ENCODE measurements at regions not wholly inside any gene's neighbourhood (a gene's known extent, or its start where the extent isn't known, plus 50 kb on each side); places are given as distances from the start of the nearest gene placed in this dataset.
"Not testable (repeated sequence)": the region's sequence is repeated elsewhere in the genome, so short reads cannot be mapped to it uniquely, and the experiment has no call there.

DNA sequence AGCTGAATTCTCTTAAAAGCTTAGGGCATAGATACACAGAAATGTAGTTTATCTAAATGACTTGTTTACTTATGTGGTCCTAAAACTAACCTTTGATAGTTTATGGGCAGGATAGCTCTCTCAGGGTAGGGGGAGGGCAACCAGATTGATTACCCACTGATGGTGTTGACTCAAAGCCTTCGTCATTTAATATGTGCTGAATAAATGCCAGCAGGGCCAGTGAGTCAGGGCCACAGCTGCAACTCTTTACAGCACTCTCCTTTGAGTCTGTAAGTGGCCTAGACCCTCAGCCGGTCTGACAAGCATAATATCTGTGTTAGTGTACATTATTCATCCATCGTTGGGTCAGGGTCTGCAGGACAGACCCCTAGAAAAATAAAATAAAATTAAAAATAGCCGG, 128.5 kb downstream of the ZNF675 start:
- ChIA-PET CTCF (no interaction called here), POLR2A (no interaction called here)
- Mint-ChIP-seq H3K27ac (no peak overlapping the region), H3K4me3 (no peak overlapping the region), H3K36me3 (ENCODE audit: low read depth) (no peaks in the 10 kb centered on the region), H3K9me3 (peaks cover 11% of the 10 kb centered on the region), H3K27me3 (no peaks in the 10 kb centered on the region), H3K4me1 (ENCODE audit: low read depth) (no peaks in the 10 kb centered on the region)
- TF ChIP-seq CTCF (IDR thresholded peaks at IDR 0.05): no peak
- H3K36me3 ChIP-seq (ENCODE audit: insufficient read depth, low read length): no peaks in the 10 kb centered on the region
- H3K27me3 ChIP-seq (ENCODE audit: control insufficient read depth in 1 of 2, insufficient read depth in 2 of 2, low read length in 2 of 2): no peaks in the 10 kb centered on the region
- H3K4me1 ChIP-seq (ENCODE audit: insufficient read depth, low read length): no peaks in the 10 kb centered on the region
- ATAC-seq (ENCODE audit: poor library complexity): no peak
- H3K9me3 ChIP-seq (ENCODE audit: control insufficient read depth in 1 of 2, insufficient read depth in 1 of 2, low read length in 2 of 2): peaks cover 4 to 7% of the 10 kb centered on the region in 2 experiments
- H3K27ac ChIP-seq (ENCODE audit: low read depth in 1 of 2, low read length in 2 of 2): no peak overlapping the region
- no peak overlapping the region for H3K4me3 ChIP-seq (ENCODE audit: low read length)
- intact Hi-C loops (cut with DNase I, micrococcal nuclease): no loop called here
- no peak for DNase-seq

DNA sequence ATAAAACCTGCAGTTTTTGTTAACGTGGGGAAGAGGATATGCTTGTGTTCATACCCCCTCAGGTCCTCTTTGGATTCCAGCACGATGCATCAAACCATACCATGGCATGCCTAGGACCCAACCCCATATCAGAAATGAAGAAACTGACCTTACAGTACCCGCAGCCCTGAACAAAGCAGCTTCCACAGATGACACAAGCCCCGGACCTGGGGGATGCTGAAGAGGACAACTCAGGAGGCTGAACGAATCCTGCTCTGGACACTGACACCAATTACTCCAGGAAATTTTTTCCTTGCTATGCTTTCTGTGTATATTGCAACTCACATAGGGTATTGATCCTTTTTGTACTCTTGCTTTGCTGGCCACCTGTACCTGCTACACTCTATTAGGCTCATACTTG, 129.6 kb downstream of the ZNF675 start:
- peaks cover 7% of the 10 kb centered on the region for H3K9me3 Mint-ChIP-seq
- peaks cover 4 to 7% of the 10 kb centered on the region in 2 experiments for H3K9me3 ChIP-seq (ENCODE audit: control insufficient read depth in 1 of 2, insufficient read depth in 1 of 2, low read length in 2 of 2)

GRCh38 chr19:23554548-23554947, 132.5 kb downstream of the ZNF675 start:
- TF ChIP-seq CTCF (IDR thresholded peaks at IDR 0.05): no peak
- Histone ChIP-seq H3K27me3 (ENCODE audit: control insufficient read depth in 1 of 2, insufficient read depth in 2 of 2, low read length in 2 of 2) (no peaks in the 10 kb centered on the region), H3K27ac (ENCODE audit: low read depth in 1 of 2, low read length in 2 of 2) (no peak overlapping the region), H3K36me3 (ENCODE audit: insufficient read depth, low read length) (no peaks in the 10 kb centered on the region), H3K4me1 (ENCODE audit: insufficient read depth, low read length) (no peaks in the 10 kb centered on the region), H3K4me3 (ENCODE audit: low read length) (no peak overlapping the region), H3K9me3 (ENCODE audit: control insufficient read depth in 1 of 2, insufficient read depth in 1 of 2, low read length in 2 of 2) (peaks cover 4 to 11% of the 10 kb centered on the region in 2 experiments)
- H3K36me3 Mint-ChIP-seq (ENCODE audit: low read depth): no peaks in the 10 kb centered on the region
- no peak overlapping the region for H3K4me3 Mint-ChIP-seq
- H3K27me3 Mint-ChIP-seq: no peaks in the 10 kb centered on the region
- intact Hi-C loops (cut with DNase I, micrococcal nuclease): no loop called here
- ATAC-seq (ENCODE audit: poor library complexity) (no peak), DNase-seq (no peak)
- CTCF ChIA-PET: no interaction called here
- POLR2A ChIA-PET: no interaction called here
- H3K27ac Mint-ChIP-seq: no peak overlapping the region
- H3K4me1 Mint-ChIP-seq (ENCODE audit: low read depth): no peaks in the 10 kb centered on the region
- H3K9me3 Mint-ChIP-seq: peaks cover 10% of the 10 kb centered on the region

More for the DNA sequence above, 129.6 kb downstream of the ZNF675 start:
- no peak overlapping the region for H3K27ac Mint-ChIP-seq
- intact Hi-C loops (cut with DNase I, micrococcal nuclease): no loop called here
- no peaks in the 10 kb centered on the region for H3K4me1 ChIP-seq (ENCODE audit: insufficient read depth, low read length)
- no peaks in the 10 kb centered on the region for H3K4me1 Mint-ChIP-seq (ENCODE audit: low read depth)
- ChIA-PET CTCF (no interaction called here), POLR2A (no interaction called here)
- ATAC-seq (ENCODE audit: poor library complexity) (no peak), DNase-seq (no peak)
- no peak overlapping the region for H3K27ac ChIP-seq (ENCODE audit: low read depth in 1 of 2, low read length in 2 of 2)
- no peaks in the 10 kb centered on the region for H3K27me3 ChIP-seq (ENCODE audit: control insufficient read depth in 1 of 2, insufficient read depth in 2 of 2, low read length in 2 of 2)
- no peaks in the 10 kb centered on the region for H3K27me3 Mint-ChIP-seq
- H3K36me3 Mint-ChIP-seq (ENCODE audit: low read depth): no peaks in the 10 kb centered on the region
- TF ChIP-seq CTCF (IDR thresholded peaks at IDR 0.05): no peak
- H3K4me3 ChIP-seq (ENCODE audit: low read length): no peak overlapping the region
- H3K4me3 Mint-ChIP-seq: no peak overlapping the region
- no peaks in the 10 kb centered on the region for H3K36me3 ChIP-seq (ENCODE audit: insufficient read depth, low read length)

DNA sequence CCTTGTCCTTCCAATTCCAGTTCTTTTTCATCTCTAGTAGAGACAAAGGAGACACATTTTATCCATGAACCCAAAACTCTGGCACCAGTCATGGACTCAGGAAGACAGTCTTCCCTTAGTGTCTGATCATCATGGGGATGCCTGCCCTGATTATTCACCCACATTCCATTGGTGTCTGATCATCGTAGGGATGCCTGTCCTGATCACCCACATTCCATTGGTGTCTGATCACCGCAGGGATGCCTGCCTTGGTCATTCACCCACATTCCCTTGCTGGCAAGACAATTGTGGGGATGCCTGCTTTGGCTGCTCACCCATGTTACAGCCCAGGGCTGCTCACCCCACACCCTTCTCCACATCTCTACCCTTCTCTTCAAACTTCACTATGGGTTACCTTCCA, 136.9 kb downstream of the ZNF675 start:
- ATAC-seq (ENCODE audit: poor library complexity); H3K4me3 ChIP-seq (ENCODE audit: low read length); DNase-seq; CTCF ChIA-PET; POLR2A ChIA-PET; H3K36me3 Mint-ChIP-seq (ENCODE audit: low read depth); H3K36me3 ChIP-seq (ENCODE audit: insufficient read depth, low read length); H3K4me3 Mint-ChIP-seq; H3K27me3 Mint-ChIP-seq; H3K4me1 ChIP-seq (ENCODE audit: insufficient read depth, low read length); H3K27me3 ChIP-seq (ENCODE audit: control insufficient read depth in 1 of 2, insufficient read depth in 2 of 2, low read length in 2 of 2); intact Hi-C loops (cut with DNase I, micrococcal nuclease); H3K27ac Mint-ChIP-seq; H3K27ac ChIP-seq (ENCODE audit: low read depth in 1 of 2, low read length in 2 of 2); H3K9me3 Mint-ChIP-seq; H3K4me1 Mint-ChIP-seq (ENCODE audit: low read depth): not testable (repeated sequence)
- peaks cover 0 to 15% of the 10 kb centered on the region in 2 experiments for H3K9me3 ChIP-seq (ENCODE audit: control insufficient read depth in 1 of 2, insufficient read depth in 1 of 2, low read length in 2 of 2)

All from CD4-positive, alpha-beta T cell (primary cell).